ENCODE measurements at regions not wholly inside any gene's neighbourhood (a gene's known extent, or its start where the extent isn't known, plus 50 kb on each side); places are given as distances from the start of the nearest gene placed in this dataset.

GRCh38 chr6:56708810-56709597 lies 66.3 kb upstream of the DST start:
- TF ChIP-seq POLR2A (IDR thresholded peaks at IDR 0.05): no peak
- TF ChIP-seq CTCF (IDR thresholded peaks at IDR 0.05): peak; percentile 49 to 70 (median 64)
